ENCODE measurements at regions not wholly inside any gene's neighbourhood (a gene's known extent, or its start where the extent isn't known, plus 50 kb on each side); places are given as distances from the start of the nearest gene placed in this dataset.

DNA sequence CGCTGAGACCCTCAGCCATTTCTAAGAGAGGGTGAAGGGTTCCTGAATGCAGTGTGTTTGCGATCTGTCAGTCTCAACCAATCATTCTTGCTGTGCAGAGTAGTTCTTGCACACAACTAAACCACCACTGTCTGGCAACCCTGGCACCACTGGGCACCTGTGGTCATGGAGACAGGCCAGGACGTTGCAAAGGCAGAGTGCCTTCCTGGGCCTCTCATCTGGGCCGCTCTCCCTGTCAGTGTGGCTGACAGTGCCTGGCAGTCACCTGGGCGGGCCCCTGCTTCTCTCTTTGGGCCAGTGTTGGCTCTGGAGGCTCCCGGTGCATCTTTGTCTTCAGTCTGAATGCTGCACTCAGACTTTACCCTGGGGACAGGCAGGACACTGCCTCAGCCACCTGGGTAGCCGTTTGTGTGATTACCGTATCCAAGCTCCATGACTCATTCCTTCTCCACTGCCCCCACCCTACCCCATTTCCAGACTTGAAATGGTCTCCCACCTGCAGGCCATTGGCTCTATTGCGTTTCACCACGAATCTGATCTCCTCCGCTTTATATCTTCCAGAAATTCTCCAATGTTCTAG, 104.6 kb upstream of the KLF13 start:
- DNase-seq: peak; percentile 7 to 68 (median 49)

DNA sequence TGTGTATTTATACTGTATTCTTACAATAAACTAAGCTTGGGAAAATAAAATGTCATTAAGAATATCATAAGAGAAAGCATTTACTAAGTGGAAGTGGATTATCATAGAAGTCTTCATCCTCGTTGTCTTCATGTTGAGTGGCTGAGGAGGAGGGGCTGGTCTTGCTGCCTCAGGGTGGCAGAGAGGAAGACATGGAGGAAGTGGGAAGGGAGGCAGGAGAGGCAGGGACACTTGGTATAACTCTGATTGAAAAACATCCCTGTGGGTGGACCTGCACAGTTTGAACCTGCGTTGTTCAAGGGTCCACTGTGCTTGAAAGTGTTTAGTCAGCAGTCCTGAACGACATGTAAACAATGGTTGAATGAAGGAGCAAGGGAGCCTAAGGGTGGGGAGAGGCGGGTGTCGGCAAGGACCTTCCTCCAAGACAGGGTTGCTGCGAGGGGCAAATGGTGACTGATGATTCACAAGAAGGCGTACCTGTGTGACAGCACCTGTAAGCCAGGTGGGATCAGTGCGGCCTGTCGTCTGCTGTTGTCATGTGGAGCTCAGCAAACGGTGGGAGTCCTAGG, 103.8 kb upstream of the KLF13 start:
- peak in 2 of 3 experiments; percentile 85 to 97 for DNase-seq

DNA sequence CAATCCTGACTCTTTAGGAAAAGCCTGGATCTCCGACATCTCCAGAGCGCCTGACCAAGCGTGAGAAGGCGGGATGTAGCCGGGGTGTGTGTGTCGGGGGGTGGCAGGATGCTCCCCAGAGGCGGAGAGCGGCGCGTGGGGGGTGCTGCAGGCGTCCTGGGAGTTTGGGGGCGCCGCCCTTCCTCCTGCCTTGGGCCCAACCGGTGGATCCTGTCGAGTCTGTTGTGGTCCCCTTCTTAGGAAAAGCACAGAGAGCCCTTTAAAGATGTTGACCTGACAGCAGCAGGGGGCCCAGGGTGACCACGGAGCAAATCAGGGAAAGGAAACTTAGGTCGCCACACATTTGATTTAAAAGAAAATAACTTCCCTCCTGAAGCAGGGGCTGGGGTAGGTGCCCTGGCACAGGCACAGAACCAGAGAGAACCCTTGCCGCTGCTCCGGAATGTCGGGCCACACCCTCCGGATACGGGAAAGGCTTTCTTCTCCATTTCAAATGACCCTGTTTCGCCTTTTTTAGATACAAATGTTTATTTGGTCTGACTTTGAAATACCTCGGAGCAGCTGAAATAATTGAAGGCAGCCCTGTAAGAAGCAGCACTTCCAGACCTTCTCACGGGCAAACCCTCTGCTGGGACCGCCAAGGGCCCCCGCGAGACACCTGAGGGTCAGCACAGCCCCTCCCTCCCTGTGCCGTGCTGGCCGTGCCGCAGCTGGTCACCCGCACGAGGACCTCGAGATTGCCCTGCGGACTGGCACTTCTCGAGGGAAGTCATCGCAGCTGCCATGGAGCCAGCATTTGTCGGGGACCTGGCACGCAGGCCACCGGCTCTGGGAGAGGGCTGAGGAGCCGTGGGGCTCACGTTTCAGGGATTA, 102.9 kb upstream of the KLF13 start:
- peak in 2 of 3 experiments; percentile 66 to 84 for DNase-seq

GRCh38 chr15:31224661-31225060, 102.0 kb upstream of the KLF13 start:
- DNase-seq: peak in 1 of 3 experiments; percentile 56

DNA sequence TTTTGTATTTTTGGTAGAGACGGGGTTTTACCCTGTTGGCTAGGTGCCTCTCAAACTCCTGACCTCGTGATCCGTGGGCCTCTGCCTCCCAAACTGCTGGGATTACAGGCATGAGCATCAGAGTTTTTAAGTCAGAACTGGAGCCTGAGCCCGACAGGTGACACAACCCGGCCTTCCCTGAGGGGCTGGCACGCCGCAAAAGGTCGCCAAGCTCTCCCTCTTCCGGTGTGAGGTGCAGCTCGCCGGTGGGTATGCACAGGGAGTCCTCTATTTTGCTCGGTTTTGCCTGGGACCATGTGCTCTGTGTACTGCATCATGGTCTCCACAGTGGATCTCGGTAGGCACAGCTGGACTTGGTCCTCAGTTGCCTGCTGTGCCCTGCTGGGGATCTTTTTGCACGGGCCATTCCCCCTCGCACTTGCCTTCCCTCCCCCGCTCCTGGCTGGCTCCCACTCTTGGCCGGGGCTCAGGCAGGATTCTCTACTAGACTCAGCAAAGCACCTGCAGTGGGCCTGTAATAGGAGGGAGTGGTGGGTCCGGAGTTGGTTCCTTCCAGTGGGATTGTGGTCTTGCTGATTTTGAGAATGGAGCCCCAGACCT, 101.2 kb upstream of the KLF13 start:
- no peak for DNase-seq

GRCh38 chr15:31226021-31226420, 100.6 kb upstream of the KLF13 start:
- DNase-seq: no peak

- no peak for DNase-seq
These were observed 99.4 kb upstream of the KLF13 start for GRCh38 chr15:31227235-31227634.

DNA sequence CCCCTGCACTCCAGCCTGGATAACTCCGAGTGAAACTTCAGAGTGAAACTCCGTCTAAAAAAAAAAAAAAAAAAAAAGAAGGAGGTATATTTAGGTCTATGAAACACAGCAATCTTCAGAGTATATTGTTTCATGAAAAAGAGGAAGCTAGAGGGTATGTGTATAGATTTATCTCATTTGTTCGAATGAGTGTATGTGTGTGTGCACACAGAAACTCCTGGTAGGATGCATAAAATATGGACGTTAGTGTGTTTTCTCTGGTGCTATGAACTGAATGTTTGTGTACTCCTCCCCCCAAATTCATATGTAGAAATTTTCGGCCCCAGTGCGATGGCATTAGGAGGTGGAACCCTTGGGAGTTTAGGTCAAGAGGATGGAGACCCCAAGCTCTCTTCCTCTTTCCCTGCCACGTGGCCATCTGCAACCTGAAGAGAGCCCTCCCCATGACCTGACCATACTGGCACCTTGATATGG, 98.6 kb upstream of the KLF13 start:
- no peak for DNase-seq

- DNase-seq: peak; percentile 4 to 52 (median 24)
These were observed 97.4 kb upstream of the KLF13 start for GRCh38 chr15:31228980-31229826.

GRCh38 chr15:31230630-31231485, 95.8 kb upstream of the KLF13 start:
- peak in 1 of 3 experiments; percentile 79 for DNase-seq

- no peak for DNase-seq
These were observed 91.8 kb upstream of the KLF13 start for GRCh38 chr15:31234815-31235214.

DNA sequence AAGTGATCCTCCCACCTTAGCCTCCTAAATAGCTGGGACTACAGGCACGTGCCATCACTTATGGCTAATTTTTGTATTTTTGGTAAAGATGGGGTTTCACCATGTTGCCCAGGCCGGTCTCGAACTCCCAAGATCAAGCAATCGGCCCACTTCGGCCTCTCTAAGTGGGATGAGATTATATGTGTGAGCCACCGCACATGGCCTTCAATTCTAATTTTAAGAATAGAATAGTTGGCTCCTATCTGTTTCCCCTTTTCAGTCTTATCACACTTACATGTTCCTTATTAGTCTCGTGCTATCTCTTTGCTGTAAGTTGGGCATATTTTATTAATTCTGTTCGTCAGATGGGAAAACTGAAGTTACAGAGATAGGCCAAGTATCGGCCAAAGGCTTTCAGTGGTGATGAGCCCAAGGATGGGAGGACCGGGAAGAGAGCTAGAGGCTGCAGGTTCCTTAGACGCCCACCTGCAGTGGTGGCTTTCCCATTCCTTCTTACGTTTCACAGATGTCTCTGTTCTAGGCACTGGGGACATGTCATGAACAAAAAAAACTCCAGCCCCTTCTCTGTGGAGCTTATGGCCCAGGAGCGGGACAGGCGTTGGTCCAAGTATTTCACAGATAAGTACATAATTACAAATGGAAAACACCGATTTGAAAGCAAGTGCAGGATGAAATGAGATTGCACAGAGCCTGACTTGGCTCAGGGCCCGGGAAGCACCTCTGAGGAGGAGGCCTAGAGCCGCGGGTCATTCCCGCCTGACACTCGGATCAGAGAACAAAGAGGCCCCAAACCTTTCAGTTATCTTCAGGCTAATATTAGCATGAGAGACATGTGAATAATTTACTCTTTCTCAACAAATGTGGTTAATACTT, 91.1 kb upstream of the KLF13 start:
- peak; percentile 27 to 95 (median 85) for DNase-seq

DNA sequence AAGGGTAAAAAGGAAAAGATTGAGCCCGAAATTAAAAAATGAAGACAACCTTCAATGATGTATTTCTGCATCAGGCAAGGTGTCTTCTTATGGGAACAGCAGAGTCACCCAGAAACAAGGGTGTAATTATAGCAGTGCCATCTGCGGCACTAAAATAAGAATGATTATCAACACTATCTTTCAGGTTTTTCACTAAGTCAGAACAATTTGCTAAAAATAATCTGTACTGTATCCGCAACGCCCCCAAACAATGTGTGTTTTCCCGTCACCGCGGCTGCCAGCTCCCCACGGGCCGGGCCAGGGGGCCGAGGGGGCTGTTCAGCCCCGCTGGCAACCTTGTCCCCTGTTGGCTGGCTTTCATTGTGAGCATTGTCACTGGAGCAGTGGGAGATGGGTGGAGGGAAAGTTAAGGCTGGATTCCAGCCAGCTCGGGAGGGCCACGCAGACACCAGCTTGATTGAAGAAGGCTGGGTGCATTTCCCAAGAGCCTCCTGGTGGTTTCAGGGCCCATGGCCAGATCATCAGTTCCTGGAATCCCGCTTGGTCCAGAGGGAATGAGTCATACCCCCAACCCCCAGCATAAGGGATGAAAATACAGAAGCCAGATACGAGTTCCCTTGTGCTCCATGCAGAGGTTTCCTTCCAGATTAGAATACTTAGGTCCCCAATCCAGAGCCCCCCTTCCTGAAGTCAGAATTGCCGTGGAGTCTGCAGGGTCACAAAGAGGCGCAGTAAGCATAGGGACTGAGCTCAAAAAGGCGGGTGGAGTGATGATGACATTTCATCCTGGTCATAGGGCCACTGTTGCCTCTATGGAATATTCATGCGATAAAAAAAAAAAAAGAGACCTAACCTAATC, 90.2 kb upstream of the KLF13 start:
- DNase-seq: peak in 2 of 3 experiments; percentile 86 to 95

GRCh38 chr15:31237043-31237324, 89.7 kb upstream of the KLF13 start:
- DNase-seq: no peak

- DNase-seq: no peak
These were observed 87.7 kb upstream of the KLF13 start for GRCh38 chr15:31238906-31239305.

DNA sequence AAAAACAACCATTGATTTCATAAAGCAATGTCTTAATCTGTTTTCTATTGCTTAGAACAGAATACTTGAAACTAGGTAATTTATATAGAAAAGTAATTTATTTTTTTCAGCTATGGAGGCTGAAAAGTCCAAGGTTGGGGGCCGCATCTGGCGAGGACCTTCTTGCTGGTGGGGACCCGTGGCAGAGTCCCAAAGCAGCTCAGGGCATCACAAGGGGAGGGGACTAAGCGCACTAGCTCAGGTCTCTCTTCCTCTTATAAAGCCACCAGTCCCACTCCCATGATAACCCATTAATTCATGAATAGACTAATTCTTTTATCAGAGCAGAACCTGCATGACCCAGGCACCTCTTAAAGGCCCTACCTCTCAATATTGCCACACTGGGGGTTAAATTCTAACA, 87.2 kb upstream of the KLF13 start:
- no peak for DNase-seq

- no peak for DNase-seq
These were observed 84.6 kb upstream of the KLF13 start for GRCh38 chr15:31241888-31242522.

DNA sequence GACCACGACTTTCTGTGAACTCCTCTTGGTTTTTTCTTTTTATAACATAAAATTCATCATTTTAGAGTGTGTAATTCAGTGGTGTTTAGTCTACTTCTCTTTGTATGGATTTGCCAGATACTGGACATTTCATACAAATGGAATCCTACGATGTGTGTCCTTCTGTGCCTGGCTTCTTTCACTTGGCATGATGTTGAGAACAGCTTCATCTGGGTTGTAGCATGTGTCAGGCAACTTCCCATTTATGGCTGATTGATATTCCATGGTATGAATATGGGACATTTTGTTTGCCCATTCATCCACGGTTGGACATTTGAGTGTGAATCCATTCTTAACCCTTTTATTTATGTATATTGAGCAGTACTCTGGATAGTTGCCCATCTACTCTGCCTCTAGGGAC, 82.7 kb upstream of the KLF13 start:
- DNase-seq: no peak

GRCh38 chr15:31245135-31245689, 81.4 kb upstream of the KLF13 start:
- no peak for DNase-seq

Measured in NCI-H1417 (cell line).